Sciatic nerve (tissue), 2 donors: ENCODE measurements at regions not wholly inside any gene's neighbourhood (a gene's known extent, or its start where the extent isn't known, plus 50 kb on each side); places are given as distances from the start of the nearest gene placed in this dataset.

ENCODE experiments used
- ATAC-seq: fragments of 200-7000 bp; cut with Tn5 transposase; one replicate; pipeline ENCODE4 v1.9.1; 2020; ENCODE audit warnings: mild to moderate bottlenecking, moderate library complexity
- DNase-seq: peaks from one replicate; pipeline ENCODE4 v3.0.0-alpha.2; 2020; ENCODE audit warnings: low spot score
- intact Hi-C: fragments of 100-400 bp; cut with DNase I; formaldehyde crosslinking; loops from one replicate; pipeline ENCODE4 v1.14.2; 2022
- donor health status: DM: no; HTN: no; CAD: no.
- donor health status: DM: no; HTN: no; CAD: no.

GRCh38 chr12:104816845-104817503, 141.1 kb downstream of the SLC41A2 start:
- no peak for ATAC-seq
- intact Hi-C loops: no loop called here
- no peak for DNase-seq

DNA sequence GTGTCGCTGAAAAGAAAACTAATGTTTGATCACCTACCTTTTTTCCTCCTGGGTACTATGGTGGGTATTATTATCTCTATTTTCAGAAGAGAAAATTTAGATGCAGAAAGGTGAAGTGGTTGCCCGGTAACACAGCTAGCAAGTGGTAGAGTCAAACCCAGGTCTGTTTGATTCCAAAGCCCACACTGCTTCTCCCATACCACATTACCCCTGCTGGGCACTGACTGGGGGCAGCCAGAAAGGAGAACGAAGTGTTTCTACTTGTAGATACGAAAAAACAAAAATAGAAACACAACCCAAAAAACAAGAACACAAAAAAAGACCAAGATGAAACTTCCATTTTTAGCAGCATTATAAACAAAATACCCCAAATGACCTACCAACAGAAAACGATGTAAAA, 142.2 kb downstream of the SLC41A2 start:
- DNase-seq (no peak), ATAC-seq (no peak)
- intact Hi-C loops: no loop called here

- DNase-seq (no peak), ATAC-seq (no peak)
- intact Hi-C loops: no loop called here
Measured at GRCh38 chr12:104814944-104815343, 143.1 kb downstream of the SLC41A2 start.
